Ishikawa (cell line): ENCODE measurements at regions not wholly inside any gene's neighbourhood (a gene's known extent, or its start where the extent isn't known, plus 50 kb on each side); places are given as distances from the start of the nearest gene placed in this dataset.

Experiments used
- CEBPB ChIP-seq: IDR thresholded peaks from 2 replicates; pipeline ENCODE4 v1.6.1; 2012
- EP300 ChIP-seq: IDR thresholded peaks from 2 replicates; pipeline ENCODE4 v1.6.1; 2012; ENCODE audit warnings: borderline replicate concordance
- FOXM1 ChIP-seq: IDR thresholded peaks from 2 replicates; pipeline ENCODE4 v1.6.1; 2012; ENCODE audit warnings: low read depth, borderline replicate concordance
- NFIC ChIP-seq: IDR thresholded peaks from 2 replicates; pipeline ENCODE4 v1.6.1; 2012
- RAD21 ChIP-seq: IDR thresholded peaks from 2 replicates; pipeline ENCODE4 v1.6.1; 2012; ENCODE audit warnings: low read depth
- TAF1 ChIP-seq: IDR thresholded peaks from 2 replicates; pipeline ENCODE4 v1.6.1; 2012; ENCODE audit warnings: low read depth, mild to moderate bottlenecking
- TCF12 ChIP-seq: IDR thresholded peaks from 2 replicates; pipeline ENCODE4 v1.6.1; 2012; ENCODE audit warnings: low read depth
- TEAD4 ChIP-seq: IDR thresholded peaks from 2 replicates; pipeline ENCODE4 v1.6.1; 2012
- YY1 ChIP-seq: IDR thresholded peaks from 2 replicates; pipeline ENCODE4 v1.6.1; 2012; ENCODE audit warnings: low read depth
- TF ChIP-seq, protein P1 (sequence below): IDR thresholded peaks from 2 replicates; pipeline ENCODE4 v1.6.1; 2012; ENCODE audit warnings: low read depth, mild to moderate bottlenecking
- TF ChIP-seq, protein P2 (sequence below): IDR thresholded peaks from 2 replicates; pipeline ENCODE4 v1.6.1; 2012
- TF ChIP-seq, protein P3 (sequence below): IDR thresholded peaks from 2 replicates; pipeline ENCODE4 v1.6.1; 2012

DNA sequence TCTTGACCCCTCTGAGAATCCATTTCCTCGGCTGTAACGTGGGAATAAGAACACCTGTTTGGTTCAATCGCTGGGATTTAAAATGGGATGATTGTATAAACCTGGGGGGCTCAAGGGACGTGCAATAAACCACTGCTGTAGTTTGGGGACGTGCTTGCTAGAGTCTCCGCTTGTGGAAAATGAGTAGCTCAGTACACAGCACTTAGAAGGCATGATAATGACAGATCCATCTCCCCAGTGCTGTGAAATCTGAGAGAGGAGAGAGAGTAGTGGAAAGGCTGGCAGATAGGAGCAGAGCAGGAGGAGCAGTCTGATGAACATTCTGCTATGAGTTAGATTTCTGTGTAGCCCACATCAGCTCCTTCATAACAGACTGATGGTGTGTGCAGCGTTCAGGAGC is 256.5 kb downstream of the MN1 start:
- TF ChIP-seq RAD21, result no peak
- TF ChIP-seq CEBPB, result no peak
- no peak for TF ChIP-seq EP300
- no peak for TF ChIP-seq NFIC
- TF ChIP-seq, protein P1, sequence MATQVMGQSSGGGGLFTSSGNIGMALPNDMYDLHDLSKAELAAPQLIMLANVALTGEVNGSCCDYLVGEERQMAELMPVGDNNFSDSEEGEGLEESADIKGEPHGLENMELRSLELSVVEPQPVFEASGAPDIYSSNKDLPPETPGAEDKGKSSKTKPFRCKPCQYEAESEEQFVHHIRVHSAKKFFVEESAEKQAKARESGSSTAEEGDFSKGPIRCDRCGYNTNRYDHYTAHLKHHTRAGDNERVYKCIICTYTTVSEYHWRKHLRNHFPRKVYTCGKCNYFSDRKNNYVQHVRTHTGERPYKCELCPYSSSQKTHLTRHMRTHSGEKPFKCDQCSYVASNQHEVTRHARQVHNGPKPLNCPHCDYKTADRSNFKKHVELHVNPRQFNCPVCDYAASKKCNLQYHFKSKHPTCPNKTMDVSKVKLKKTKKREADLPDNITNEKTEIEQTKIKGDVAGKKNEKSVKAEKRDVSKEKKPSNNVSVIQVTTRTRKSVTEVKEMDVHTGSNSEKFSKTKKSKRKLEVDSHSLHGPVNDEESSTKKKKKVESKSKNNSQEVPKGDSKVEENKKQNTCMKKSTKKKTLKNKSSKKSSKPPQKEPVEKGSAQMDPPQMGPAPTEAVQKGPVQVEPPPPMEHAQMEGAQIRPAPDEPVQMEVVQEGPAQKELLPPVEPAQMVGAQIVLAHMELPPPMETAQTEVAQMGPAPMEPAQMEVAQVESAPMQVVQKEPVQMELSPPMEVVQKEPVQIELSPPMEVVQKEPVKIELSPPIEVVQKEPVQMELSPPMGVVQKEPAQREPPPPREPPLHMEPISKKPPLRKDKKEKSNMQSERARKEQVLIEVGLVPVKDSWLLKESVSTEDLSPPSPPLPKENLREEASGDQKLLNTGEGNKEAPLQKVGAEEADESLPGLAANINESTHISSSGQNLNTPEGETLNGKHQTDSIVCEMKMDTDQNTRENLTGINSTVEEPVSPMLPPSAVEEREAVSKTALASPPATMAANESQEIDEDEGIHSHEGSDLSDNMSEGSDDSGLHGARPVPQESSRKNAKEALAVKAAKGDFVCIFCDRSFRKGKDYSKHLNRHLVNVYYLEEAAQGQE, result no peak
- TF ChIP-seq, protein P2, sequence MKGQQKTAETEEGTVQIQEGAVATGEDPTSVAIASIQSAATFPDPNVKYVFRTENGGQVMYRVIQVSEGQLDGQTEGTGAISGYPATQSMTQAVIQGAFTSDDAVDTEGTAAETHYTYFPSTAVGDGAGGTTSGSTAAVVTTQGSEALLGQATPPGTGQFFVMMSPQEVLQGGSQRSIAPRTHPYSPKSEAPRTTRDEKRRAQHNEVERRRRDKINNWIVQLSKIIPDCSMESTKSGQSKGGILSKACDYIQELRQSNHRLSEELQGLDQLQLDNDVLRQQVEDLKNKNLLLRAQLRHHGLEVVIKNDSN, result no peak
- TF ChIP-seq TCF12, result no peak
- TF ChIP-seq, protein P3, sequence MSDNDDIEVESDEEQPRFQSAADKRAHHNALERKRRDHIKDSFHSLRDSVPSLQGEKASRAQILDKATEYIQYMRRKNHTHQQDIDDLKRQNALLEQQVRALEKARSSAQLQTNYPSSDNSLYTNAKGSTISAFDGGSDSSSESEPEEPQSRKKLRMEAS, result no peak
- TF ChIP-seq TAF1, result no peak
- no peak for TF ChIP-seq YY1
- no peak for TF ChIP-seq FOXM1
- TF ChIP-seq TEAD4, result no peak
